VCaP (cell line): ENCODE measurements at regions not wholly inside any gene's neighbourhood (a gene's known extent, or its start where the extent isn't known, plus 50 kb on each side); places are given as distances from the start of the nearest gene placed in this dataset.
A peak's percentile ranks its signal among the peaks of the same experiment; 100 is the strongest.

ENCODE experiments used
- H3K27ac ChIP-seq: fragments of 450-650 bp; 2 replicates; pipeline ENCODE4 v1.5.1; 2017
- CTCF ChIP-seq: fragments of 450-650 bp; conservative IDR thresholded peaks from 2 replicates; pipeline ENCODE4 v1.5.1; 2017; ENCODE audit warnings: mild to moderate bottlenecking, moderate library complexity

DNA sequence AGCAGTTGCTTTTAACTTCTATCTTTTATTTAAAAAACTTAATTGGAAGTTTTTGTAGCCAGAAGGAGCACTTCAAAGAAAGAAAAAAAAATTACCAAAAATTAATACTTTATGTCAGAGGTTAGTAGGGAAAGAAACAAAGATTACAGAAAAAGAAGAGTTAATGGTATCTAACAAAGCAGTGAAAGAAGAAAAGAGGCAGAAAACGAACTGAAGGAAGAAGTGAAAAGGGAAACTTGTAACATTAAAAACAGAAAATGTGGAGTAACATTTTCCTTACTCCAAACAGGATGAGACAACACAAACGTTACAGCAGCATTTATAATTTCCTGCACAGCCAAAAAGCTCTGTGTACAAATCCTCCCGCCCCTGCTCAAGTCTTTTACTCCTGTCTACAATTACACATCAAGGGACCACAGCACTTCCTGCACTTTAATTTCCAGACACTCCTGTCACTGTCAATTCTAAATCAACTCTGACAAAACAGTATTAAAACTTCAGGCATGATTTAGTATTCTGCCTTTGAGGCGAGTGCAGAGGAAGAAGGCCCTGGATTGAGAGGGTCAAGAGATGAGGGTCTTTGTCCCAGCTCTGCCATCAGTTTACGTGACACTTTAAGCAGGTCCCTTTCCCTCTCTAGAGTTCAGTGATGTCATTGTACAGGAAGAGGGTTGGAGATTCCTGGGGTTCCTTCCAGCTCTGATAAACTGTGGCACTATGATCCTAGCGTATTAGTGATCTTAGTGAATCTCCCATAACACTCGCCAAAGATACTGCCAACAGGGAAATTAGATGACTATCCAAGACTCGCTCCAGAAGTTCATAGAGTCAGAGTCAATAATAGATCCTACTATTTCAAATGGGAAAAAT, 53.2 kb upstream of the LSM14A start:
- TF ChIP-seq CTCF: no peak
- no peak overlapping the region; the same call in 1 of the 2 replicates for H3K27ac ChIP-seq

- TF ChIP-seq CTCF: no peak
- H3K27ac ChIP-seq: no peak overlapping the region
Observed at GRCh38 chr19:34120141-34120540, 52.2 kb upstream of the LSM14A start.

DNA sequence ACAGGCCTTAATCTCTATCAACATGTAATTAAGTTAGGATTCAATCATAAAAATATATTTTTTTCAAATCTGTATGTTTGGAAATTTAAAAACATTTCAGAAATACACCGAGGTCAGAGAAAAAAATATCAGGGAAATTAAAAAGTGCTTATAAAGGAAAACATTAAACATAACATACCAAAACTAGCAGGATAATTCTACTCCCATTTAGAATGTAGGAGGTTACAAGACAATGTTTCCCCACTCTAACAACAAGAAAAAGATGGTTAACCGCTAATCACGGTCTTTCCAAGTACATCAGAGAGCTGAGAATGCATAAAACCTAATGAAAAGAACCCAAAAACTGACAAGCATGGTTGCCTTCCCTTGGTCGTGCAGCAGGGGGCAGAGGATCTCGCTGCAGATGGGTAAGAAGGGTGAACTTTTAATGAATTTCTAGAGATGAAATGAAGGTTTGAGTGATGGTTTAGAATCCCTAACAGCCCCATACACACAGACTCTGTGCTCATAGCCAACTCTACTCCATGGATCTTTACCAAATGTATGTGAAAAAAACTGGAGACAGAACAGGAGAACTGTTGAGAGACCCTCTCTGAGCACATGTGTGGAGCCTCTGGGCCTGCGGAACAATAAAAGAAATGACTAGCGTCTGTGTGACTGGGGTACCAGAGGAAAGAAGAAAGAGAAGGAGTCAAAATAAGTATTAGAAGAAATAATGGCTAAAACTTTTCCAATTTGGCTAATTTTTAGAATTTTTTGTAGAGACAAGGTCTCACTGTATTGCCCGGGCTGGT, 51.3 kb upstream of the LSM14A start:
- peak; percentile 73 for TF ChIP-seq CTCF
- H3K27ac ChIP-seq: no peak overlapping the region
